Esophagus squamous epithelium (tissue), 4 donors: ENCODE measurements at regions not wholly inside any gene's neighbourhood (a gene's known extent, or its start where the extent isn't known, plus 50 kb on each side); places are given as distances from the start of the nearest gene placed in this dataset.

Source experiments
- POLR2A ChIP-seq, 4 donors: fragments of 450-650 bp; IDR thresholded peaks; one replicate each; pipeline ENCODE4 v1.6.1; 2017; ENCODE audit warnings: antibody characterized with exemption in 4 of 4, mild to moderate bottlenecking in 4 of 4, moderate library complexity in 3 of 4
- TF ChIP-seq, protein P1 (sequence below), 6 experiments: fragments of 450-650 bp in 4 of 6; fragments of 200-600 bp in 2 of 6; sonication (generic) in 2 of 6; IDR thresholded peaks; one replicate each; pipeline ENCODE4 v1.5.1; 2016 to 2019; ENCODE audit warnings: antibody characterized with exemption in 6 of 6, mild to moderate bottlenecking in 4 of 6, moderate library complexity in 4 of 6

DNA sequence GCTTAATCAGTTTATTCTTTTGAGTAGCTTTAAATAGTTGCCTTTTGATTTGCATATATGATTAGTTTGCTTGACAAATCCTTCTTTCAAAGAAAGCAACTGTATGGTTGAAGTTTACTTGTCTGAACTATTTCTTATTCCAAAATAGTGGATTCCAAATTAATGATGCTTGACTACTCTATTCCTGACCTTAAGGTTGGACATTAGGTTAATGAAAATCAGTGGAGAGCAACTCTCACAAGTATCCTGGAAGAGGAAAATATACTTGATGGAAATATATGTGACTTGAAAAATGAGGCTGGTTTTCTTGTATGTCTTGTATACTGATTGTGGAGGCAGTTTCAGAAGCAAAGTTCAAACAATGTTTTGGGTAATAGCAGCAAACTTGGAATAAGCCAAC is 369.2 kb upstream of the PODXL start:
- TF ChIP-seq, protein P1, sequence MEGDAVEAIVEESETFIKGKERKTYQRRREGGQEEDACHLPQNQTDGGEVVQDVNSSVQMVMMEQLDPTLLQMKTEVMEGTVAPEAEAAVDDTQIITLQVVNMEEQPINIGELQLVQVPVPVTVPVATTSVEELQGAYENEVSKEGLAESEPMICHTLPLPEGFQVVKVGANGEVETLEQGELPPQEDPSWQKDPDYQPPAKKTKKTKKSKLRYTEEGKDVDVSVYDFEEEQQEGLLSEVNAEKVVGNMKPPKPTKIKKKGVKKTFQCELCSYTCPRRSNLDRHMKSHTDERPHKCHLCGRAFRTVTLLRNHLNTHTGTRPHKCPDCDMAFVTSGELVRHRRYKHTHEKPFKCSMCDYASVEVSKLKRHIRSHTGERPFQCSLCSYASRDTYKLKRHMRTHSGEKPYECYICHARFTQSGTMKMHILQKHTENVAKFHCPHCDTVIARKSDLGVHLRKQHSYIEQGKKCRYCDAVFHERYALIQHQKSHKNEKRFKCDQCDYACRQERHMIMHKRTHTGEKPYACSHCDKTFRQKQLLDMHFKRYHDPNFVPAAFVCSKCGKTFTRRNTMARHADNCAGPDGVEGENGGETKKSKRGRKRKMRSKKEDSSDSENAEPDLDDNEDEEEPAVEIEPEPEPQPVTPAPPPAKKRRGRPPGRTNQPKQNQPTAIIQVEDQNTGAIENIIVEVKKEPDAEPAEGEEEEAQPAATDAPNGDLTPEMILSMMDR (IDR thresholded peaks at IDR 0.05): no peak
- TF ChIP-seq POLR2A (IDR thresholded peaks at IDR 0.05): no peak
